B cell (primary cell): ENCODE measurements at regions not wholly inside any gene's neighbourhood (a gene's known extent, or its start where the extent isn't known, plus 50 kb on each side); places are given as distances from the start of the nearest gene placed in this dataset.

ENCODE experiments used
- ATAC-seq: fragments of 200-7000 bp; cut with Tn5 transposase; one replicate; pipeline ENCODE4 v1.10.0; 2021; ENCODE audit warnings: low read depth, mild to moderate bottlenecking, moderate number of reproducible peaks, moderate library complexity
- CTCF ChIA-PET: fragments of 350-600 bp; sonication (Branson Sonifier 250); formaldehyde crosslinking; loops from one replicate; lab custom pipeline; 2021; ENCODE audit warnings: antibody characterized with exemption, inconsistent platforms; lab: Charles Lee
- POLR2A ChIA-PET: fragments of 350-600 bp; sonication (Branson Sonifier 250); formaldehyde crosslinking; loops from one replicate; lab custom pipeline; 2021; ENCODE audit warnings: antibody characterized with exemption; lab: Charles Lee
- DNase-seq: peaks from one replicate; pipeline ENCODE4 v3.0.0; 2013
- H2AFZ ChIP-seq: 2 replicates; pipeline ENCODE4 v1.6.1; 2012; ENCODE audit warnings: mild to moderate bottlenecking, low read depth, low read length; ENCODE audit not compliant: insufficient read depth, poor library complexity, severe bottlenecking
- H3K27ac ChIP-seq, 2 donors: 1 replicate in 1 of 2; 2 replicates in 1 of 2; pipeline ENCODE4 v1.5.1; 2012 to 2013; ENCODE audit warnings: low read length in 2 of 2, mild to moderate bottlenecking in 2 of 2, moderate library complexity in 1 of 2
- H3K27me3 ChIP-seq, 4 experiments: fragments of 200-600 bp in 1 of 4; sonication (generic) in 1 of 4; replicated peaks in 1 of 4; 1 replicate in 2 of 4; 2 replicates in 2 of 4; pipeline versions ENCODE4 v1.6.1 to v1.7.0; 2013 to 2016; ENCODE audit warnings: low read length in 3 of 4, mild to moderate bottlenecking in 2 of 4, mixed read lengths in 1 of 4, moderate library complexity in 1 of 4; ENCODE audit not compliant: insufficient read depth in 4 of 4, control insufficient read depth in 3 of 4; ENCODE audit errors: control extremely low read depth in 1 of 4
- H3K36me3 ChIP-seq, 2 experiments: replicated peaks in 1 of 2; 1 replicate in 1 of 2; 2 replicates in 1 of 2; pipeline versions ENCODE4 v1.6.1 to v1.7.1; 2013; ENCODE audit warnings: low read length in 1 of 2; ENCODE audit not compliant: insufficient read depth in 2 of 2, control insufficient read depth in 1 of 2; ENCODE audit errors: control extremely low read depth in 1 of 2, extremely low read depth in 1 of 2
- H3K4me1 ChIP-seq, 2 donors: fragments of 200-600 bp in 1 of 2; sonication (generic) in 1 of 2; 1 replicate in 1 of 2; 2 replicates in 1 of 2; pipeline versions ENCODE4 v1.5.1 to v1.6.1; 2013 to 2017; ENCODE audit warnings: low read length in 2 of 2; ENCODE audit not compliant: control insufficient read depth in 2 of 2, insufficient read depth in 2 of 2
- H3K4me2 ChIP-seq: replicated peaks from 2 replicates; pipeline ENCODE3; 2012; ENCODE audit warnings: mild to moderate bottlenecking, low read depth, low read length; ENCODE audit not compliant: poor library complexity, severe bottlenecking
- H3K4me3 ChIP-seq, 5 experiments: fragments of 200-600 bp in 1 of 5; sonication (generic) in 1 of 5; 1 replicate in 3 of 5; 2 replicates in 2 of 5; pipeline versions ENCODE4 v1.5.1 to v1.7.0; 2011 to 2016; ENCODE audit warnings: low read length in 4 of 5, mild to moderate bottlenecking in 4 of 5, low read depth in 2 of 5, control low read depth in 1 of 5, moderate library complexity in 1 of 5; ENCODE audit not compliant: insufficient read depth in 1 of 5; ENCODE audit errors: control extremely low read depth in 1 of 5, extremely low read depth in 1 of 5
- H3K79me2 ChIP-seq: fragments of 200-600 bp; sonication (generic); one replicate; pipeline ENCODE4 v1.6.0; 2016; ENCODE audit warnings: low read length; ENCODE audit not compliant: control insufficient read depth, insufficient read depth
- H3K9ac ChIP-seq: fragments of 200-600 bp; sonication (generic); 2 replicates; pipeline ENCODE4 v1.6.1; 2017; ENCODE audit warnings: mild to moderate bottlenecking, low read length, moderate library complexity
- H3K9me3 ChIP-seq, 3 donors: one replicate each; pipeline versions ENCODE4 v1.6.1 to v1.7.1; 2013; ENCODE audit warnings: low read length in 2 of 3; ENCODE audit not compliant: control insufficient read depth in 2 of 3, insufficient read depth in 1 of 3; ENCODE audit errors: control extremely low read depth in 1 of 3
- H4K20me1 ChIP-seq: 2 replicates; pipeline ENCODE4 v1.6.0; 2012; ENCODE audit warnings: mild to moderate bottlenecking, low read length; ENCODE audit not compliant: insufficient read depth, control insufficient read depth, poor library complexity, severe bottlenecking
- H3K27ac Mint-ChIP-seq: one replicate; pipeline ENCODE4 v1.8.0; 2021; ENCODE audit warnings: mixed read lengths
- H3K27me3 Mint-ChIP-seq: one replicate; pipeline ENCODE4 v1.8.0; 2021; ENCODE audit warnings: mixed read lengths
- H3K4me1 Mint-ChIP-seq: one replicate; pipeline ENCODE4 v1.8.0; 2021; ENCODE audit warnings: mixed read lengths
- H3K4me3 Mint-ChIP-seq: one replicate; pipeline ENCODE4 v1.8.0; 2021; ENCODE audit warnings: mixed read lengths
- H3K9me3 Mint-ChIP-seq: one replicate; pipeline ENCODE4 v1.8.0; 2022; ENCODE audit warnings: mixed read lengths; ENCODE audit not compliant: insufficient read depth
- CTCF ChIP-seq: fragments of 200-600 bp; IDR thresholded peaks from one replicate; pipeline ENCODE4 v1.8.0; 2022; ENCODE audit warnings: antibody characterized with exemption, mild to moderate bottlenecking
- EZH2 ChIP-seq: IDR thresholded peaks from 2 replicates; pipeline ENCODE4 v1.6.1; 2012; ENCODE audit warnings: borderline replicate concordance, low read depth, mild to moderate bottlenecking, moderate library complexity, low read length; ENCODE audit not compliant: insufficient read depth, poor library complexity, severe bottlenecking
- WGBS: methylation state at CpG from one replicate; pipeline ENCODE4 v1.1.5; 2013; ENCODE audit warnings: missing lambda C conversion rate; ENCODE audit not compliant: insufficient coverage; 5-methylcytosine and 5-hydroxymethylcytosine counted together
- intact Hi-C: fragments of 100-400 bp; cut with micrococcal nuclease; formaldehyde crosslinking; loops from one replicate; pipeline ENCODE4 v1.10.0; 2022

- Histone ChIP-seq H3K27me3 (no peaks in the 10 kb centered on the region), H3K27ac (no peak overlapping the region), H3K9me3 (no peaks in the 10 kb centered on the region), H3K4me2 (no peak overlapping the region), H3K4me1 (no peaks in the 10 kb centered on the region), H3K9ac (no peak overlapping the region), H4K20me1 (no peaks in the 10 kb centered on the region), H3K79me2 (no peaks in the 10 kb centered on the region), H3K36me3 (no peaks in the 10 kb centered on the region), H2AFZ (no peak overlapping the region), H3K4me3 (no peak overlapping the region)
- TF ChIP-seq EZH2: no peak
- ChIA-PET CTCF (no interaction called here), POLR2A (no interaction called here)
- intact Hi-C loops: no loop called here
- Mint-ChIP-seq H3K27me3 (no peaks in the 10 kb centered on the region), H3K9me3 (no peaks in the 10 kb centered on the region), H3K27ac (no peak overlapping the region), H3K4me1 (no peaks in the 10 kb centered on the region), H3K4me3 (no peak overlapping the region)
- DNase-seq (no peak), ATAC-seq (no peak)
- 94% methylated on average over 4 of the region's 4 CpGs for WGBS
These were observed 282.2 kb downstream of the OLFM4 start for GRCh38 chr13:53310786-53311185.

GRCh38 chr13:53311561-53311960 is 282.9 kb downstream of the OLFM4 start:
- ATAC-seq (no peak), DNase-seq (no peak)
- Mint-ChIP-seq H3K4me1 (no peaks in the 10 kb centered on the region), H3K4me3 (no peak overlapping the region), H3K27ac (no peak overlapping the region), H3K9me3 (no peaks in the 10 kb centered on the region), H3K27me3 (no peaks in the 10 kb centered on the region)
- Histone ChIP-seq H3K4me1 (no peaks in the 10 kb centered on the region), H2AFZ (no peak overlapping the region), H3K9me3 (no peaks in the 10 kb centered on the region), H4K20me1 (no peaks in the 10 kb centered on the region), H3K27ac (no peak overlapping the region), H3K4me2 (no peak overlapping the region), H3K9ac (no peak overlapping the region), H3K36me3 (no peaks in the 10 kb centered on the region), H3K4me3 (no peak overlapping the region), H3K79me2 (no peaks in the 10 kb centered on the region), H3K27me3 (no peaks in the 10 kb centered on the region)
- CTCF ChIA-PET: no interaction called here
- intact Hi-C loops: no loop called here
- TF ChIP-seq EZH2: no peak
- TF ChIP-seq CTCF: no peak
- WGBS: no CpG with 5 or more reads among the region's 1 CpG
- POLR2A ChIA-PET: no interaction called here
